ENCODE measurements at regions not wholly inside any gene's neighbourhood (a gene's known extent, or its start where the extent isn't known, plus 50 kb on each side); places are given as distances from the start of the nearest gene placed in this dataset.

- no peaks in the 10 kb centered on the region for H3K79me2 ChIP-seq (ENCODE audit: control insufficient read depth, low read length)
- TF ChIP-seq CTCF (IDR thresholded peaks at IDR 0.05; ENCODE audit: low read depth, low read length, poor library complexity, severe bottlenecking) (no peak), EZH2phosphoT487 (IDR thresholded peaks at IDR 0.05; ENCODE audit: borderline replicate concordance, low read length) (no peak)
- no peak overlapping the region for H3K27ac ChIP-seq (ENCODE audit: low read depth, low read length)
- no peaks in the 10 kb centered on the region for H3K27me3 ChIP-seq (ENCODE audit: control insufficient read depth, low read length)
- no peaks in the 10 kb centered on the region for H4K20me1 ChIP-seq (ENCODE audit: control insufficient read depth, insufficient read depth, low read depth, low read length)
- no peak overlapping the region for H3K4me3 ChIP-seq (ENCODE audit: low read length)
- H3K4me2 ChIP-seq (ENCODE audit: low read length): no peak overlapping the region
- no peaks in the 10 kb centered on the region for H3F3A ChIP-seq (ENCODE audit: control insufficient read depth, insufficient read depth)
- no peaks in the 10 kb centered on the region for H3K4me1 ChIP-seq (ENCODE audit: control insufficient read depth, low read length)
- H3K9me2 ChIP-seq (replicated peaks; ENCODE audit: control insufficient read depth, low read length): no peaks in the 10 kb centered on the region
- H3K36me3 ChIP-seq (ENCODE audit: control insufficient read depth, low read length): no peaks in the 10 kb centered on the region
- no peaks in the 10 kb centered on the region for H3K9me3 ChIP-seq (ENCODE audit: control insufficient read depth, insufficient read depth, low read length)
Measured at GRCh38 chr7:125663961-125664360, 734.3 kb upstream of the POT1 start.

GRCh38 chr7:125661677-125662076 lies 732.1 kb upstream of the POT1 start:
- no peaks in the 10 kb centered on the region for H3K79me2 ChIP-seq (ENCODE audit: control insufficient read depth, low read length)
- H3F3A ChIP-seq (ENCODE audit: control insufficient read depth, insufficient read depth): no peaks in the 10 kb centered on the region
- H3K4me2 ChIP-seq (ENCODE audit: low read length): no peak overlapping the region
- no peaks in the 10 kb centered on the region for H3K9me2 ChIP-seq (replicated peaks; ENCODE audit: control insufficient read depth, low read length)
- no peaks in the 10 kb centered on the region for H3K36me3 ChIP-seq (ENCODE audit: control insufficient read depth, low read length)
- no peak for TF ChIP-seq CTCF (IDR thresholded peaks at IDR 0.05; ENCODE audit: low read depth, low read length, poor library complexity, severe bottlenecking)
- TF ChIP-seq EZH2phosphoT487 (IDR thresholded peaks at IDR 0.05; ENCODE audit: borderline replicate concordance, low read length): no peak
- no peaks in the 10 kb centered on the region for H3K27me3 ChIP-seq (ENCODE audit: control insufficient read depth, low read length)
- H3K4me1 ChIP-seq (ENCODE audit: control insufficient read depth, low read length): no peaks in the 10 kb centered on the region
- H3K9me3 ChIP-seq (ENCODE audit: control insufficient read depth, insufficient read depth, low read length): no peaks in the 10 kb centered on the region
- no peaks in the 10 kb centered on the region for H4K20me1 ChIP-seq (ENCODE audit: control insufficient read depth, insufficient read depth, low read depth, low read length)
- no peak overlapping the region for H3K4me3 ChIP-seq (ENCODE audit: low read length)
- no peak overlapping the region for H3K27ac ChIP-seq (ENCODE audit: low read depth, low read length)

GRCh38 chr7:125661006-125661405 lies 731.4 kb upstream of the POT1 start:
- no peak overlapping the region for H3K4me3 ChIP-seq (ENCODE audit: low read length)
- no peak overlapping the region for H3K27ac ChIP-seq (ENCODE audit: low read depth, low read length)

More at GRCh38 chr7:125661006-125661405, 731.4 kb upstream of the POT1 start:
- Histone ChIP-seq H3K4me2 (ENCODE audit: low read length) (no peak overlapping the region), H3K36me3 (ENCODE audit: control insufficient read depth, low read length) (no peaks in the 10 kb centered on the region), H3K4me1 (ENCODE audit: control insufficient read depth, low read length) (no peaks in the 10 kb centered on the region), H3K9me3 (ENCODE audit: control insufficient read depth, insufficient read depth, low read length) (no peaks in the 10 kb centered on the region), H3K27me3 (ENCODE audit: control insufficient read depth, low read length) (no peaks in the 10 kb centered on the region), H3K9me2 (replicated peaks; ENCODE audit: control insufficient read depth, low read length) (no peaks in the 10 kb centered on the region), H3K79me2 (ENCODE audit: control insufficient read depth, low read length) (no peaks in the 10 kb centered on the region), H3F3A (ENCODE audit: control insufficient read depth, insufficient read depth) (no peaks in the 10 kb centered on the region), H4K20me1 (ENCODE audit: control insufficient read depth, insufficient read depth, low read depth, low read length) (no peaks in the 10 kb centered on the region)
- no peak for TF ChIP-seq EZH2phosphoT487 (IDR thresholded peaks at IDR 0.05; ENCODE audit: borderline replicate concordance, low read length)
- no peak for TF ChIP-seq CTCF (IDR thresholded peaks at IDR 0.05; ENCODE audit: low read depth, low read length, poor library complexity, severe bottlenecking)

All from DOHH2 (cell line).